K562 (cell line): ENCODE measurements at regions not wholly inside any gene's neighbourhood (a gene's known extent, or its start where the extent isn't known, plus 50 kb on each side); places are given as distances from the start of the nearest gene placed in this dataset.

Source experiments
- ATAC-seq: fragments of 200-7000 bp; cut with Tn5 transposase; 3 replicates; pipeline ENCODE4 v1.9.1; 2020; ENCODE audit warnings: moderate library complexity
- BruUV-seq: library from RNA; stranded (reverse); fragments of 400-500 nt; replicated peaks from 2 replicates; lab custom pipeline; 2021; lab: Mats Ljungman, UMichigan
- CTCF ChIA-PET: fragments of 300-600 bp; formaldehyde crosslinking; extraction: SDS; loops from one replicate; lab custom pipeline; 2021; ENCODE audit warnings: low intra/inter-chr PET ratio; lab: Yijun Ruan, JAX
- POLR2A ChIA-PET: fragments of 300-600, 350-650 bp; sonication (Branson Sonifier 250); formaldehyde crosslinking; extraction: SDS; loops from one replicate; lab custom pipeline; 2021; ENCODE audit warnings: antibody characterized with exemption, inconsistent platforms; lab: Yijun Ruan, JAX
- DNase-seq, 4 experiments: peaks; one replicate each; pipeline versions ENCODE4 v3.0.0 to v3.0.0-alpha.2; 2011 to 2018; ENCODE audit warnings: low spot score in 3 of 4, mixed read lengths in 3 of 4; ENCODE audit errors: extremely low read depth in 1 of 4
- FAIRE-seq: peaks from 2 replicates; lab custom pipeline; 2011; peaks lifted over from hg19 to GRCh38; lab: Jason Lieb, UNC
- H2AFZ ChIP-seq: 2 replicates; pipeline ENCODE4 v1.6.0; 2011; ENCODE audit warnings: low read depth, low read length, control low read depth, inconsistent platforms
- H3K27ac ChIP-seq: fragments of 200-600 bp; 3 replicates; pipeline ENCODE4 v1.8.0; 2011; ENCODE audit warnings: low read depth, mild to moderate bottlenecking, control low read depth, inconsistent platforms, low read length, moderate library complexity, mixed read lengths; ENCODE audit errors: extremely low read depth
- H3K27me3 ChIP-seq, 2 experiments: fragments of 300-600 bp in 1 of 2; 2 replicates in 1 of 2; 3 replicates in 1 of 2; pipeline versions ENCODE4 v1.6.0 to v1.8.0; 2011; ENCODE audit warnings: inconsistent platforms in 2 of 2, low read length in 2 of 2, mild to moderate bottlenecking in 1 of 2, mixed read lengths in 1 of 2, moderate library complexity in 1 of 2; ENCODE audit not compliant: control insufficient read depth in 2 of 2, insufficient read depth in 2 of 2
- H3K36me3 ChIP-seq: fragments of 300-600 bp; 3 replicates; pipeline ENCODE4 v1.8.0; 2011; ENCODE audit warnings: mild to moderate bottlenecking, low read length, inconsistent platforms; ENCODE audit not compliant: control insufficient read depth, insufficient read depth
- H3K4me1 ChIP-seq, 2 experiments: fragments of 200-600 bp in 1 of 2; replicated peaks in 1 of 2; 2 replicates in 1 of 2; 3 replicates in 1 of 2; pipeline versions ENCODE4 v1.5.1 to v1.8.0; 2011; ENCODE audit warnings: inconsistent platforms in 2 of 2, low read length in 2 of 2, mild to moderate bottlenecking in 1 of 2, mixed read lengths in 1 of 2, moderate library complexity in 1 of 2; ENCODE audit not compliant: control insufficient read depth in 2 of 2, insufficient read depth in 2 of 2
- H3K4me2 ChIP-seq: 2 replicates; pipeline ENCODE4 v1.6.1; 2011; ENCODE audit warnings: low read length, control low read depth, inconsistent platforms, mixed read lengths; ENCODE audit not compliant: insufficient read depth
- H3K4me3 ChIP-seq: fragments of 200-600 bp; sonication (generic), shearing (Covaris generic); 2 replicates; pipeline ENCODE4 v1.5.1; 2016; ENCODE audit warnings: control low read depth, inconsistent platforms
- H3K79me2 ChIP-seq: fragments of 200-600 bp; 3 replicates; pipeline ENCODE4 v1.8.0; 2011; ENCODE audit warnings: low read length, inconsistent platforms; ENCODE audit not compliant: control insufficient read depth, insufficient read depth
- H3K9ac ChIP-seq, 2 experiments: 2 replicates each; pipeline versions ENCODE4 v1.6.0 to v1.6.1; 2011; ENCODE audit warnings: low read depth in 2 of 2, low read length in 2 of 2, control low read depth in 1 of 2, inconsistent platforms in 1 of 2, mild to moderate bottlenecking in 1 of 2, mixed read lengths in 1 of 2; ENCODE audit not compliant: insufficient read depth in 1 of 2
- H3K9me1 ChIP-seq: one replicate; pipeline ENCODE4 v1.6.0; 2011; ENCODE audit warnings: inconsistent platforms, mild to moderate bottlenecking, low read length, moderate library complexity; ENCODE audit not compliant: control insufficient read depth, insufficient read depth
- H3K9me3 ChIP-seq: replicated peaks from 2 replicates; pipeline ENCODE4 v1.5.1; 2011; ENCODE audit warnings: low read depth, low read length, inconsistent platforms; ENCODE audit not compliant: control insufficient read depth, insufficient read depth
- H4K20me1 ChIP-seq: replicated peaks from 2 replicates; pipeline ENCODE4 v1.6.1; 2011; ENCODE audit warnings: low read length, inconsistent platforms, mixed read lengths; ENCODE audit not compliant: control insufficient read depth, insufficient read depth
- ARNT ChIP-seq, 2 experiments: fragments of 450-650 bp; IDR thresholded peaks; 2 replicates each; pipeline ENCODE4 v1.6.1; 2016; ENCODE audit warnings: mild to moderate bottlenecking in 1 of 2
- C11orf30 ChIP-seq: fragments of 450-650 bp; IDR thresholded peaks from 2 replicates; pipeline ENCODE4 v1.6.1; 2016; ENCODE audit warnings: low read depth, mild to moderate bottlenecking
- FOXM1 ChIP-seq, 2 experiments: fragments of 450-650 bp in 1 of 2; sonication (generic) in 1 of 2; formaldehyde crosslinking in 1 of 2; IDR thresholded peaks; 2 replicates each; pipeline versions ENCODE4 v1.6.1 to v1.9.0; 2017 to 2022; ENCODE audit warnings: low read depth in 2 of 2, mild to moderate bottlenecking in 2 of 2, missing genetic modification reagents in 1 of 2, moderate library complexity in 1 of 2
- GATAD2B ChIP-seq: fragments of 450-650 bp; IDR thresholded peaks from 2 replicates; pipeline ENCODE4 v1.6.1; 2017; ENCODE audit warnings: mild to moderate bottlenecking, borderline replicate concordance
- HMBOX1 ChIP-seq: sonication (generic); IDR thresholded peaks from 2 replicates; pipeline ENCODE4 v1.6.1; 2016
- HNRNPL ChIP-seq: fragments of 200-400 bp; formaldehyde crosslinking; IDR thresholded peaks from 2 replicates; pipeline ENCODE4 v1.6.1; 2017; ENCODE audit warnings: low read depth, mild to moderate bottlenecking, low read length
- NR2C2 ChIP-seq, 2 experiments: fragments of 200-800 bp in 1 of 2; sonication (Bioruptor generic) in 1 of 2; sonication (generic) in 1 of 2; formaldehyde crosslinking in 1 of 2; IDR thresholded peaks; 2 replicates each; pipeline versions ENCODE4 v1.6.1 to v1.8.0; 2016 to 2022; ENCODE audit warnings: mild to moderate bottlenecking in 1 of 2, missing compliant biosample characterization in 1 of 2, missing genetic modification characterization in 1 of 2, missing genetic modification reagents in 1 of 2
- SMAD2 ChIP-seq: fragments of 150-350 bp; IDR thresholded peaks from 2 replicates; pipeline ENCODE4 v1.6.1; 2014; ENCODE audit warnings: low read depth, mild to moderate bottlenecking, low read length
- SNRNP70 ChIP-seq: fragments of 200-400 bp; formaldehyde crosslinking; optimal IDR thresholded peaks from 2 replicates; pipeline ENCODE3; 2017; ENCODE audit warnings: low read depth, low read length
- ZNF699 ChIP-seq: fragments of 250-450 bp; sonication (Bioruptor Pico); IDR thresholded peaks from 2 replicates; pipeline ENCODE4 v1.8.0; 2021; ENCODE audit warnings: mild to moderate bottlenecking, moderate library complexity; ENCODE audit not compliant: insufficient replicate concordance
- WGBS: fragments of 100-300 bp; shearing (Covaris generic); methylation state at CpG from one replicate; pipeline ENCODE4 v1.1.6; 2016; ENCODE audit warnings: low coverage, mixed read lengths; ENCODE audit not compliant: insufficient coverage; ENCODE audit errors: missing lambda C conversion rate; 5-methylcytosine and 5-hydroxymethylcytosine counted together
- in situ Hi-C: fragments of 300-500 bp; cut with MboI; formaldehyde crosslinking; loops from 4 replicates; pipeline ENCODE4 v1.15.0; 2018; ENCODE audit warnings: inconsistent platforms, mixed read lengths
- intact Hi-C: fragments of 100-400 bp; cut with micrococcal nuclease; formaldehyde crosslinking; loops from 2 replicates; pipeline ENCODE4 v1.14.2; 2022
- TF ChIP-seq, protein P1 (sequence below): fragments of 450-650 bp; IDR thresholded peaks from 2 replicates; pipeline ENCODE4 v1.6.1; 2016; ENCODE audit warnings: borderline replicate concordance

DNA sequence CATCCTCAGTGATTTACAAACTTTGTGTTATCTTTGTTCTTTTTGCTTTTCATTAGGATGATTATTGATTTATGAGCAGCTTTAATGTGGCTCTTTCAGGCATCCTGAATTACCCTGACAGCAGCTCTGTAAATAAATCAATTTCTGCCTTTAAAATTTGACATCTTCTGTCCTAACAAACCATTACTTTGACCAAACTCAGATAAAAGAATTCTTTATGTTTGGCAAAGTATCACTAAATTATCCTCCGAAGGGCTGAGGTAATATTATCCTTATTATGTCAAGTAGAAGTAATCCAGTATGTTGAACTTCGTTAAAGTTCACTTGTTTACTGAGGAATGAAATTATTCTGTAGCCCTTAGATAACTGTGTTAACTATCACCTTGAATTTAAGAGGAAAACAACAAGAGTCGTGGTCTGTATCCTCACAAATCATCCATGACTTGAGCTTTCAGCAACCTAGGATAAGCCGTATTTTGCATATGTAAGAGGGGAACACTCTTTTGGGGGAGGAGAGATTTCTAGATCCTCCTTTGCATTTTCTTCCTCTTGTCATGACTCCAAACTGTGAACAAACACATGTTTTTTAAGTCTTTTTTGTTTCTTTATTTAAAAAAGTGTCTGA, 173.2 kb upstream of the STAC start:
- FAIRE-seq (peak; percentile 26), ATAC-seq (no peak), DNase-seq (no peak)
- no peak overlapping the region for H3K4me2 ChIP-seq
- POLR2A ChIA-PET = interaction anchor here (0.8 kb wide), 1 partner anchor 262 kb away, joined by 5 read pairs; no protein-coding TSS in a partner anchor
- CTCF ChIA-PET = no interaction called here
- no peak overlapping the region for H3K27ac ChIP-seq
- H3K9me3 ChIP-seq = no peaks in the 10 kb centered on the region; the same call in 1 of the 2 replicates
- in situ Hi-C loops (no loop called here), intact Hi-C loops (no loop called here)
- TF ChIP-seq HNRNPL = no peak
- no peak for TF ChIP-seq SNRNP70
- H3K27me3 ChIP-seq = no peaks in the 10 kb centered on the region
- no peak overlapping the region for H3K9ac ChIP-seq
- H3K9me1 ChIP-seq = no peaks in the 10 kb centered on the region
- no TSS peak for BruUV-seq
- no peak overlapping the region for H2AFZ ChIP-seq
- no peaks in the 10 kb centered on the region for H3K4me1 ChIP-seq
- no peaks in the 10 kb centered on the region for H4K20me1 ChIP-seq
- WGBS = 2% methylated on average over 4 of the region's 4 CpGs
- H3K36me3 ChIP-seq = no peaks in the 10 kb centered on the region
- no peak overlapping the region for H3K4me3 ChIP-seq
- H3K79me2 ChIP-seq = no peaks in the 10 kb centered on the region

DNA sequence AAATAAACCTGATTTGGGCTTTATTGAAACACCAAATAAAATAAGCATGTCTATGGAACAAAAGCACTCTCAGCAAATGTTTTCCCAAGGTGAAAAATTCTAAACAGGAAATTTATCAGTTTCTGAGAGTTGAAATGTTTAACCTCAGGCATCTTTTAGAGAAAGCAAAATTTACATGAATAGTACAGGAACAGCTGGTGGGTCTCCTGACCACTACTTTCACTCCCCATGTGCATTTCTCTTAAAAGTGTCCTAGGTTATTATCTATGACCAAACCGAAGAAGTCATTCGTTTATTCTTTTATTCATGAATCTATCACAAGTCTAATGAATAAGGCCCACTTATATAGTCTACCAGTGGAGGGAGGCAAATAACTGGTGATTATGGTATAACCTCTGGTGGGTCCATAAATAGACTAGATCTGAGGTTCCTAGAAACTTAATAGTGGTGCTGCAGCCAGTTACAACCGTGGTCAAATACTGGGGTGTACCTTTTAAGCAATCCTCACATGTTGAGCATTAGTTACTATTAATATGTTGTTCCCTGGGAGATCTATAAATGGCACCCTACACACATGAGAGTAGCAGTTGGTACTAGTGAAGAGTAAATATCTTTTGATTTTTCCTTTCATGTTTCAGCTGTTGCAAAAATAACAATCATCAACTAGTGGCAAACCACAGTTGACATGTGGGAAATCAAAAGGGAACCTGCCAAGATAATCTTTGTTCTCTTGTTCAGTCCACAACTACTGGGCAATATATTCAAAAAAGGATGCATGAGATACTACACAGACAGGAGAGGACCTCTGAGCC, 169.3 kb upstream of the STAC start:
- Histone ChIP-seq H3K36me3 (no peaks in the 10 kb centered on the region), H4K20me1 (no peaks in the 10 kb centered on the region), H2AFZ (no peak overlapping the region), H3K27me3 (no peaks in the 10 kb centered on the region), H3K4me3 (no peak overlapping the region), H3K4me2 (no peak overlapping the region), H3K9me1 (no peaks in the 10 kb centered on the region), H3K79me2 (no peaks in the 10 kb centered on the region), H3K9me3 (no peaks in the 10 kb centered on the region), H3K9ac (no peak overlapping the region), H3K27ac (no peak overlapping the region), H3K4me1 (no peaks in the 10 kb centered on the region)
- FAIRE-seq = no peak
- POLR2A ChIA-PET = no interaction called here
- in situ Hi-C loops (no loop called here), intact Hi-C loops (no loop called here)
- ATAC-seq = no peak
- CTCF ChIA-PET = no interaction called here
- no TSS peak for BruUV-seq
- no peak for DNase-seq
- 0% methylated on average over 3 of the region's 3 CpGs for WGBS
- no peak for TF ChIP-seq GATAD2B
- no peak for TF ChIP-seq NR2C2 (CRISPR knock-in tag; IDR thresholded peaks at IDR 0.05)
- no peak for TF ChIP-seq NR2C2 (tag; IDR thresholded peaks at IDR 0.05)
- no peak for TF ChIP-seq C11orf30
- TF ChIP-seq SMAD2 = no peak
- TF ChIP-seq FOXM1 (IDR thresholded peaks at IDR 0.05; ENCODE audit: low read depth) = no peak
- no peak for TF ChIP-seq FOXM1 (CRISPR knock-in tag; IDR thresholded peaks at IDR 0.05; ENCODE audit: low read depth)
- no peak for TF ChIP-seq ARNT (IDR thresholded peaks at IDR 0.05)
- TF ChIP-seq, protein P1, sequence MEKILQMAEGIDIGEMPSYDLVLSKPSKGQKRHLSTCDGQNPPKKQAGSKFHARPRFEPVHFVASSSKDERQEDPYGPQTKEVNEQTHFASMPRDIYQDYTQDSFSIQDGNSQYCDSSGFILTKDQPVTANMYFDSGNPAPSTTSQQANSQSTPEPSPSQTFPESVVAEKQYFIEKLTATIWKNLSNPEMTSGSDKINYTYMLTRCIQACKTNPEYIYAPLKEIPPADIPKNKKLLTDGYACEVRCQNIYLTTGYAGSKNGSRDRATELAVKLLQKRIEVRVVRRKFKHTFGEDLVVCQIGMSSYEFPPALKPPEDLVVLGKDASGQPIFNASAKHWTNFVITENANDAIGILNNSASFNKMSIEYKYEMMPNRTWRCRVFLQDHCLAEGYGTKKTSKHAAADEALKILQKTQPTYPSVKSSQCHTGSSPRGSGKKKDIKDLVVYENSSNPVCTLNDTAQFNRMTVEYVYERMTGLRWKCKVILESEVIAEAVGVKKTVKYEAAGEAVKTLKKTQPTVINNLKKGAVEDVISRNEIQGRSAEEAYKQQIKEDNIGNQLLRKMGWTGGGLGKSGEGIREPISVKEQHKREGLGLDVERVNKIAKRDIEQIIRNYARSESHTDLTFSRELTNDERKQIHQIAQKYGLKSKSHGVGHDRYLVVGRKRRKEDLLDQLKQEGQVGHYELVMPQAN = no peak
- no peak for TF ChIP-seq HMBOX1
- no peak for TF ChIP-seq ZNF699 (CRISPR knock-in tag)
